Cardiac fibroblast (primary cell): ENCODE measurements at regions not wholly inside any gene's neighbourhood (a gene's known extent, or its start where the extent isn't known, plus 50 kb on each side); places are given as distances from the start of the nearest gene placed in this dataset.

Source experiments
- DNase-seq, 2 donors: peaks; one replicate each; pipeline versions ENCODE4 v3.0.0 to v3.0.0-alpha.2; 2010; ENCODE audit warnings: low read depth in 2 of 2
- H3K4me3 ChIP-seq, 2 donors: replicated peaks in 1 of 2; 1 replicate in 1 of 2; 2 replicates in 1 of 2; pipeline ENCODE4 v1.5.1; 2011; ENCODE audit warnings: low read depth in 2 of 2, low read length in 2 of 2, mild to moderate bottlenecking in 2 of 2, moderate library complexity in 1 of 2
- CTCF ChIP-seq: IDR thresholded peaks from one replicate; pipeline ENCODE4 v1.5.1; 2011; ENCODE audit warnings: low read depth, mild to moderate bottlenecking, low read length, inconsistent platforms

- DNase-seq: no peak
- no peak overlapping the region for H3K4me3 ChIP-seq
- TF ChIP-seq CTCF: no peak
Measured at GRCh38 chr1:112316254-112316913, 79.6 kb upstream of the CTTNBP2NL start.

- DNase-seq: no peak
- TF ChIP-seq CTCF: no peak
- no peak overlapping the region for H3K4me3 ChIP-seq
Measured at GRCh38 chr1:112317140-112317539, 78.9 kb upstream of the CTTNBP2NL start.

GRCh38 chr1:112317611-112318062 is 78.4 kb upstream of the CTTNBP2NL start:
- no peak for TF ChIP-seq CTCF
- DNase-seq: no peak

GRCh38 chr1:112318263-112318662 is 77.8 kb upstream of the CTTNBP2NL start:
- no peak overlapping the region for H3K4me3 ChIP-seq
- DNase-seq: no peak
- TF ChIP-seq CTCF: no peak

More at GRCh38 chr1:112317611-112318062, 78.4 kb upstream of the CTTNBP2NL start:
- H3K4me3 ChIP-seq: no peak overlapping the region

GRCh38 chr1:112318698-112319370 is 77.2 kb upstream of the CTTNBP2NL start:
- no peak overlapping the region for H3K4me3 ChIP-seq
- no peak for DNase-seq
- TF ChIP-seq CTCF: no peak

- no peak for DNase-seq
- TF ChIP-seq CTCF: no peak
- H3K4me3 ChIP-seq: no peak overlapping the region
Measured at GRCh38 chr1:112319371-112320040, 76.5 kb upstream of the CTTNBP2NL start.
